ENCODE measurements at regions not wholly inside any gene's neighbourhood (a gene's known extent, or its start where the extent isn't known, plus 50 kb on each side); places are given as distances from the start of the nearest gene placed in this dataset.

DNA sequence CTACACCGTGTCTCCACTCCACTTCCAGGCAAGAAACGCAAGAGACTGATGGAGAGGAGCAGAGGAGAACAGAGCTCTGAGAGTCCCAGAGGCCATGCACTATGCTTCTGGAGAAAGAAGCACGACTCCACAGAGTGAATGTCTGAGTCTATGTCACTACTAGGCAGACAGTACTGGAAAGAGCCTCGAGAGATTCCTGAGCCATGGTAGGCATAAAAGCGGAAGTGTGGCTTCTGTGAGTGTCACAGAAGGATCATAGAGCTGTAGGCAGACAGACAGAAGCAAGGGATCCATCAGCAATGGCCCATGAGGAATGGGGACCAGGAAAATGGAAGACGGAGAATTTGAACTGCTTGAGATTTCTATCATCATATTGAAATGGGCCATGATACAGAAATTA, 542.6 kb downstream of the ZEB2 start:
- no peak for FAIRE-seq
- no peak for DNase-seq (ENCODE audit: insufficient read length, low spot score)

DNA sequence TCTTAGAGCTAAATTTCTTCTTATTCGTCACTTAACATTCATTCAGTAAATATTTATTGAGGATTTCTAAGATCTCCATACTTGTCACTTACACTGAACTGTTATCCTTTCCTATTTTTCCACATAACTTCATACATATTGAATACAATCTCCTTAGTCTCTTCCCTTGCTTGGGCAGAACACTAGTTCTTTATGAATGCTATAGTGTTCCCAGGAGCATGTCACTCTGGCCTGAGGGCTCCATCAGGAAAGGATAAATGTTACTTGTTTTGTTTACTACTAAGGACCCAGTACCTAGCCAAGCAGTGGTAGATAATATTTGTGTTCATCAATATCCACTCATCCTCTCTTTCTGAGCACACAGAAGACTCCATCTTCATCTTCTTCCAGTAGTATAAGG, 544.7 kb downstream of the ZEB2 start:
- no peak for FAIRE-seq
- no peak for DNase-seq (ENCODE audit: insufficient read length, low spot score)

DNA sequence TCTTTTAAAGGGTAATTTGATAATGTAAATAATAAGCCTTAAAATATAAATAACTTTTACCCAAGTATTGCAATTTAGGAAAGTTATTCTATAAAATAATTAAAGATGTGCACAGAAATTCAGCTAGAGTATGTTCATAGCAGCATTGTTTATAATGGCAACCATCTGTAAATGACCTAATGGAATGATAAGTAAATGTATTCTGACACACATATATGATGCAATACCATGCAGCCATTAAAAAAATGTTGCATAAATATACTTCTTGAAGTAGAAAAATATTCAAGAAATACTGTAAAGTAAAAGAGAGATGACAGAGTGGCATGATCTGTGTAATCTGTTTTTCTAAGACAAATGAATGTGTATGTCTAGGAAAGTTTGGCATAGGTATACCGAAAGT, 545.7 kb downstream of the ZEB2 start:
- no peak for FAIRE-seq

DNA sequence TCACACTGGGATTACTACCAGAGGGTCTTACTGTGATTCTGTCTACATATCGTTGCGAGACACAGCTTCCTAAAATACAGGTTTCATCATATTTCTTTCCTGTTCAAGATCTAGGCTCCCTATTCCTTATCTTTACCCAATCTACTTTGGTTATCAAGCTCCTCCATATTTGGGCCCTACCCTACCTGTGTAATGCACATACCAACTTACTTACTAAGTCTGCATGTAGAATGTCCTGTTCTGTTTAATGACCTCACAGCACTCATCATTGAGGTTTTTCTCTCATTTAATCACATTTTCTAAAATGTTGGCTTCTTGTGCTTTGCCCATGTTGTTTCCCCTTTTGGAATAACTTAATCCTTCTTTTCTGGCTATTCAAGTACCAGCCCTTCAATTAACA, 551.1 kb downstream of the ZEB2 start:
- DNase-seq (ENCODE audit: insufficient read length, low spot score) (no peak), FAIRE-seq (no peak)

More for the DNA sequence above, 545.7 kb downstream of the ZEB2 start:
- no peak for DNase-seq (ENCODE audit: insufficient read length, low spot score)

DNA sequence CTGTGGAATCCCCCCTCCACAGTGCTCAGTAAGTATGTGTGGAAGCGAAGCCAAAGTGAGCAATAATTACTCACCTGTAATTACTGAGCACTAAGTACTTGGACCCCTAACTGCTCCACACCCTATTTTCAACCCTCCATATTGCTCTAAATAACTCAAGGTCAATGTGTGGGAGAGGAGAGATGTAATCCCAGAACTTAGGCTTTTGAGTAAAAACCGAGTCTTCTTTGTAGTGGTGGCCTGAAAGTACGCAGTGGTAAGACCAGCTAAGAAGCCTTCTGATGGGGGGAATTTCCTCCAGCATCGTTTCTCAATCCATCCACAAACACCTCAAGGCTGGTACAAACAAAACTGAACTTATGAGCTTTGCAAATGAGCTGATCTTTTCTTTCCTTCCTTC, 551.6 kb downstream of the ZEB2 start:
- FAIRE-seq, result no peak

DNA sequence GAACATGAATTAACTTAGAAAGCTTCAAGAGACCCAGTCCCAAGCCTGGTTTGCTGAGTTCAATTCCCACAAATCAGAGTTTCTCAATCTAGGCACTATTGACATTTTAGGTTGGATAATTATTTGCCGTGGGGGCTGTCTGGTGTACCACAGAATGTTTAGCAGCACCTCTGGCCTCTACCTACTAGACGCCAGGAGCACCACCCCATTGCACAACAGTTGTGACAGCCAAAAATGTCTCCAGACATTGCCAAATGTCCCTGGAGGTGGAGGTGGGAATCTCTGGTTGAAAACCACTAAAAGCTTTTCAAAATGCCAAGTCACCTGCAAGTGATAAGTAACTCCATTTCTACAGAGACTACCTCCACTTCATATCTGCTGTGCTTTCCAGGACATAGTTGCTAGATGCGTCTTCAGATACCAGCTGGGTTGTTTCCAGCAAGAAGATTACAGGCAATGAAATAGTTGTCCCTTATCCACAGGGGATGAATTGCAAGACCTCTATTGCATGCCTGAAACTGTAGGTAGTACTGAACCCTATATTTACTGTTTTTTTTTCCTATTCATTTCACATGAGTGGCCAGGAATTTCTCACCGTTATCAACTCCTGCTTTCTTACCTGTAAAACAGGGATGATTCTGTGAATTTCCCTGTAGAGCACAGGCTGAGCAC, 554.3 kb downstream of the ZEB2 start:
- DNase-seq (ENCODE audit: insufficient read length, low spot score) (no peak), FAIRE-seq (no peak)

More for the DNA sequence above, 551.6 kb downstream of the ZEB2 start:
- DNase-seq (ENCODE audit: insufficient read length, low spot score), result no peak

DNA sequence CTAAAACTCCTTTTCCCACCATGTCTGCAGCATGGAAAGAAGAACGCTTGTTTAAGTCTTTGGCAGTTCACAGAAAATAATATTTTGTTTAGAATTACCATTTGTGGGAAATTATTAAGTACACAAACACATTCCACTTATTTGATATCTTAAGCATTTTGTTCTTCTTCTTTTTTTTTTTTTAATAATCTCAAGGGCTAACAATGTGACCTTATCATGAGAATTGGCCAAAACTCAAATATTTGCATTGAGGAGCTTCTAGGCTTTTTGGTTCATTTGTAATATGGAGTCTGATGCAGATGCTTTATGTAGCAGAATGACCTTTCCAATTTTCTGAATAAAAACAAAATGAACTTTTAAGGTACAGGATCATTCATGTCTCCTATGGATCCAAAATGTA, 555.0 kb downstream of the ZEB2 start:
- FAIRE-seq (no peak), DNase-seq (ENCODE audit: insufficient read length, low spot score) (no peak)

DNA sequence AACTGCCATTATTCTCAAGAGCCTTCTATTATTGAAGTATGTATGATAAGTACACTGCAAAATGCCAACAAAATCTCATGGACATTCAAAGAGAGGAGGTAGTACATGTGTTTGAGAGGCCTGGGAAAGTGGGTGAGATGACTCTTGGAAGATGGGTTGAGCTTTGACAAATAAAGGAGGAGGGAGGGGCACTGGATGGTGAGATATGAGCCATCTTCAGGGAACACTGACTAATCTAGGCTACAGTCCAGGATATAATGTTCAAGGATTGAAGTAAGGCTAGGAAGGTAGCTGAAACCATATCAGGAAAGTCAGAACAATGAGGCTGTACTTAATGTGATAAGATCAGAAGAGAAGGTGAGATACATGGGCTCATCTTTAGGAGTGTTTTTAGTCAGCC, 559.7 kb downstream of the ZEB2 start:
- no peak for DNase-seq (ENCODE audit: insufficient read length, low spot score)
- no peak for FAIRE-seq

DNA sequence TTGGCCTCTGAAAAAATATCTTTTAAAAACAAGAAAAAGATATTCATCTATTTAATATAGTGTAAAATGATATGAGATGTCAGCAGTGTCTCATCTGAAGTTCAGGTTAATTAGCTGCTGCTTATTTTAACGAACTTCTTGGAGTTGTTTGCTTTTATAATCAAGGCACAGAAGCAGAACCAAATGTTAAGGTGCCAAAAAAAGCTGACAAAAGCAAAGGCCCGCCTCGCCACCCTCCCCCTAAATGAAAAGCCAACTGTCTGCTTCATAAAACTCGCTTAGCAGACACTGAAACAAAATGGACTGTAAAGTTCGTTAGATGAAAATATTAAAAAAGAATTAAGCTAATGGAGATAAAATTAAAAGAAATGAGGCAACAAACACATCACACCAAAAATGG, 562.6 kb downstream of the ZEB2 start:
- no peak for DNase-seq (ENCODE audit: insufficient read length, low spot score)
- no peak for FAIRE-seq

DNA sequence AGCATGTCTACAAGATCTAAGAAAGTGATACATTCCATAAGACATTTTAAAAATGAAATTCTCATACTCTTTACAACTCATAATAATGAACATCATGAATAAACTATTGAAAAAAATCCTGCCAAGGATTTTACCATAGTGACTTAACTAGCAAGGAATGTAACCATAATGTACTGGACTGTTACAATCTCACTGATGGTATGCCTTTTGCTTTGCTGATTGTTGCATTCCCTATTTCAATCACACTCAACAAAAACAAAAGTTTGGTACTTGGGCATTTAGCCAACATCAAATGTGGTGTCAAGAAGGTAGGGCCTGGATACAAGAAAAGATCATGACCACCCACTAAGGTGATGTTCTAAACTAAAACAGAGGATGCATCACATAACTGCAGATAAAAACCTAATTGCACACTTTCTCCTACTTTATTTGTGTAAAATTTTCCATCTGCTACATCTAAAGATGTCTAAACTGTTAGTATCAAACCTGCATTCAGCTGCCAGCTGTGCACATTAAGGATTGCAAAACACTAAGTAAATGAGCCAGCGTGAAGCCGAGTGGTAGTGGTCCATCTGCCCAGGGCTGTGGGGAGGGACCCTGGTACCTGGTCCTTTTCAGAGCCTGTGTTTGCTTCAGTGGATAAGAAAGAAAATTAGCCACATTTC, 564.4 kb downstream of the ZEB2 start:
- FAIRE-seq, result no peak
- no peak for DNase-seq (ENCODE audit: insufficient read length, low spot score)

DNA sequence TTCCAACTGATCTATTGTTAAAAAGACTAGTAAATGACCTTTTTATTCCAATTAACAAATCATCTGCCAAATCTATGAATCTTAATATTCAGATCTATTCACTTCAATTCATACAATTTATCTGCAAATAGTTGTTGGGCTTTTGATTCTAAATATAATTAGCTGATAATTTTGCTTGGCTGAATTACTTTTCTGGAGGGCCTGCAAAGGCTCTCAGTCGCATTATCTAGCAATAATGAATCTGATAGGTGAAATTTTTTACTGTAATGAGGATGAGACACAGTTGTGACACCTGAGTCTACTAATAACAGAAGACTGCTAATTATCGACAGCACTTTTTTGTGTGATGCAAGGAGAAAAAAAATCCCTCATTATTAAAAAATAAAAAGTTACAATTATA, 565.1 kb downstream of the ZEB2 start:
- no peak for FAIRE-seq
- DNase-seq (ENCODE audit: insufficient read length, low spot score), result no peak

DNA sequence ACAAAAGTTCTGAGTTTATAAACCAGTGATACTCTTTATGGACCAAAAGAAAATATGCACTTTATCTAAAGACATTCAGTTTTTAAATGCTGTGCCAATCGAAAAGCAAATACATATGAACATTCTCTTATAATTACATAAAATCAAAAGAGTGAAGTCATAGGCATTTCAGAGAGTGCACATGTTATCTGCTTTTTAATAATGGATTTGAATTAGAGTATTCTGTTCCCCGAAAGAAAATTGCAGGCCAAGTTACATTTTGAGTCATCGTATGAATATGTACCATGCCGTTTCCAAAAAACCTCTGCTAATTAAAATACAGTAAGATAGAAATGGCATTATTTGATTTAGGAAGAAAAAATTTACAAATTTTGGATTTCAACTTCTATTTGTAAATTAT, 565.7 kb downstream of the ZEB2 start:
- FAIRE-seq, result no peak
- DNase-seq (ENCODE audit: insufficient read length, low spot score), result no peak

DNA sequence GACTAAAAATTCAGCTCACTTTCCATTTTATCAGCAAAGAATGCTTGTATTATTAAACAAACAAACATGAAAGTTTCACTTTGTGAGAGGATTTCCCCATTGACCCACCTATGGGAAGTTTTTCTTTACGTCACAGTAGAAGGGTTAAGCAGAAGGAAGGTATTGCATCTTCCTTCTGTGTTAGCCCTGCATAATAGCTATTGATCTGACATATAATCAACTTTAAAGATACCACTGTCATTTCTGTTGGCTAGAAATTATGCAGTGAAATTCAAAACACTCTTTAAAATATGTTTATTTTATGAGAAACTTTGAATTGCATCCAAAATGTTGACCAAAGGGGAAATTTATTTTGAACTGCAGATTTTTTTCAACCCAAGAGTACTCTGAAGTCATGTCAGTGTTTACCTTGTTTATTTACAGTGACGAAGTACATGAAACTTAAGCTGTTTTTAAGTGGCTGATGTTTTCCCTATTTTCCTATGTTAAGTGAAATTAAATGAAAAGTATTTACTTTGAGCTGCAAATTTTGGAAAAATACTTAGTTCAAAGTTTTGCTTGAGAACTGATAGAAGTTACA, 566.4 kb downstream of the ZEB2 start:
- DNase-seq (ENCODE audit: insufficient read length, low spot score), result no peak
- FAIRE-seq, result no peak

DNA sequence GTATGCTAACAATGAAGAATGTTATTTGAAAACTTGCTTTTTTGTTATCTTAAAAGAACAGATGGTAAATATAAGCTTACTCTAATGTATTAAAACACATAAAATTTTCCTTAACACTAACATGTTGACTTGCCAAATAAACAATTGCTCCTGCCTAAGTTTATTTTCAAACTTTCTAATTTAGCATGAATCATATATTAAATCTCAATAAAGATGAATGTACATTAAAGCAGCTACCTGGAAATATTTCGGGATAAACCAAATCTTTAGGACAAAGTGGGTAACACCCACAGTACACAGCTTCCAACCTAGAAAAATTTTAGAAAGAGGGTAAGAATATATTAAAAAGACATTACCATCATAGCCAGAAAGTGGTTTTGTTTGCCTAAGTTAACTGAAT, 567.4 kb downstream of the ZEB2 start:
- DNase-seq (ENCODE audit: insufficient read length, low spot score), result no peak
- FAIRE-seq, result no peak

DNA sequence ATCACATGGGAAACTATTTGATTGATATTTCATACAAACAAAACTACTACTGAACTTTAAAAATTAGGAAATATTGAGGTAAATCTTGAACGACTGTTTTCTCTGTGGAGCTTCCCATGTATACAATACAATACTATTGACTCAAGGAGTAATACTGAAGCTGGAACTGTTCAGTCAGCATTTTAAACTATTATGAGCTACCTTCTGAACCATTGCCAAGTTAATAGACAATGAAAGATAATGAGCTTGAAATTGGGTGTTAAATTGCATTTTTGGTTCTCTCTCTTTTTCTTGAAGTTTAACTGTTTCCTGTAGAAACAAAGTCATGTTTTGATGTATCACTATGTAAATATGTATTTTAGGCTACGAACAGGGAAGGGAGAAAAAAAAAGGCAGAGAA, 569.2 kb downstream of the ZEB2 start:
- FAIRE-seq, result no peak

DNA sequence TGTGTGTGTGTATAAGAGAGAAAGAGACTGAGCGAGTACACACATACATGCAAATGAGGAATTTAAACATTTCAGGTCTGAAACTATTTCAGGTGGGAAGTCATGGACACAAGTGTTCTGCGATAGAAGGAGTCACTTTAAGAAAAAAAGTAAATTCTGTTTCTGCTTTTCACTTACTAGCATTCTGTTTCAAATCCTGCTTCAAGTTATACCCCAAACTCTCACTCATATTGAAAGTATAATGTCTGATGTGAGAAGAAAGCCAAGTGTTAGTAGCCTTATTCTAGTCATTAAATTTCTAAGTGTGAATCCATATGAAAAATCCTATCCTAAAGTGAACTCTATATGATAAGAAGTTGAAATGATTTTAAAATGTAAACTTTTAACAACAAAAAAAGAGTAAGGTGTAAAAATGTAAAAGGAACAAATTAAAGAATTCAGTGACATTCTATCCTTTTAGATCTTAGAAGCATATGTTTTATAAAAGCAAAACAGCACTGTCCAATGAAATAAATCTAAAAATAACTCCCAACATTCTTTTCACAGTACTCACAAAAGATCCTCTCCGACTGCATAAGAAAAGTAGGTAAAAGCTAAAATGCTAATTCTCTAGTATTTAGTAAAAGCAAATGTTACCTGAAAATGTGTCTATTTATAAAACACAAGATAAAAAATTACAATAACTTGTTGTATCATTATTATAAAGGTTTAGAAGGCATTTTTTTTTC, 570.6 kb downstream of the ZEB2 start:
- DNase-seq (ENCODE audit: insufficient read length, low spot score) (no peak), FAIRE-seq (no peak)

More for the DNA sequence above, 569.2 kb downstream of the ZEB2 start:
- DNase-seq (ENCODE audit: insufficient read length, low spot score), result no peak

DNA sequence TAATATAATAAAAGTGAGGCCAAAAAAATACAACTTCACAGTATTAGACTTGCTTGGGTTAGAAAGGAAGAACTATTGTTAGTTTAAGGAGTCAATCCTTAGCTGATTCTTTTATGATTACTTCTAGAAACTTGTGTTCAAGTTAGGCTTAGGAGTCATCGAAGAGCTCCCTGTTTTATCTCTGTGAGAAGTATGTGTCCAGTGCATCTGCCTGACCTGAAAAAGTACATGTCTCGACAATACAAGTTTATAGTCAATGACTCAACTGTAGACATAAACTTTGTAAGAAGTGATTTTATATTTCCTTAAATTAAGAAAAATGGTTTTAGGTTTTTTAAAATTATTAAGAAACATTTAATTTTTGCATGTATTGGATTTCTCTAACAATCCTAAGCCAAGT, 571.2 kb downstream of the ZEB2 start:
- FAIRE-seq (no peak), DNase-seq (ENCODE audit: insufficient read length, low spot score) (no peak)

DNA sequence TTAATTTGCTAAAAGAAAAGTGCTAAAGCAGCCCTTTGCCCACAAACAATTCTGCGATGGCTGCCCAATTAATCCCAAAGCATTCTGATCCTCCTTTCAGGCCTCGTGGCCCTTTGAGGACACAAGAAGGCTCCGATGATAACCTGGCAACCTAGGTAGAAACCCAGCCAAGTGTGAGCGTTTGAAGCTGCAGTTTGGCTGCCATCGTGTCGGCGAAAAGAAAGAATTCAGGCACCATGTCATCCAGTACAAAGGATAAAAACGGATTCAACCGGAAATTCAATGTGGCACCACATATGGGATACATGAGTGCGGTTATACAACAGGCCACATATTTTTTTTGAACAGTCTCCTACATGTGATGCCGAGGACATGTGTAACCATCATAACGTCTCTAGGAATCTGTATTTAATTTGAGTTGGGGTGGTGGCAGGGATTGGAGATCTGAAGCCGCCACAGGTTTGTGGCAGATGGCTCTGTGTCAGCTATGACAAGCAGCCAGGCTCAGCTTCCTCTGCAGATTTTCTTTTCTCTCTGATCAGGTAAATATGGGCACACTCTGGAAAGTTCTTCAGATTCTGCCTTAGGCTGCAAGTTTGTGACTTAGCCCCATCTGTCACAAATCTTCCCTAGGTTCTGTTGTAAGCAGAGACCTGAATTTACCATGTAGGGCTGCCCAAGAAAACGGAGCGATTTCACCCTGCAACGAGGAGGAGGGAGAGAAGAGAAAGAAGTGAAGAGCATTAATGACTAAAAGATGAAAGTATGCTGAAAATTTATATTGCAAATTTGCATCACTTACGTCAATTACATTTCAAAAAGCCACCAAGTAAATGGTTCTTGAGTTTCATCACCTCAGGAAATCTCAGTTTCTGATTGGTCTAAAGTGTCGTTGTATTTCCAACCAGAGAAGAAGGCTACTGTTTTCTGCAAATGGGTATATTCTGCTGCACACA, 573.2 kb downstream of the ZEB2 start:
- no peak for DNase-seq (ENCODE audit: insufficient read length, low spot score)
- no peak for FAIRE-seq

DNA sequence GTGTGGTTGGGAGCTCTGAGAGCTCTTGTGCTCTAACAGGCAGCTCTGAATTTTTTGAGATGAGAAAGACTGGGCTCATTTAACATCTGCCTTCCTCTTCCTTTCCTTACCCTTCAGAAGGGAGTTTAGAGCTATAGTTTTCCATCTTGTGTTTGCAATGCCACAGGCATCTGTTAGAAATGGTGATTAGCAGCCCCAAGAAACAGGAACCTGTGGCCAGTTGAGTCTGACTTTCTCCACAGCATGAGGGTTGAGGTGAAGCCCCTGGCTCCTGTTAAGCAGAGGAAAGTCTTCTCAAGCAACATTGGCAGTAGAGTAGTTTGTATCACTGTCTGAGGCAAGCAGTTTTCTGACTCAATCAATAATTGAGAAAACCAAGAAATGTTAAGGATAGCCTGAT, 577.4 kb downstream of the ZEB2 start:
- FAIRE-seq (no peak), DNase-seq (ENCODE audit: insufficient read length, low spot score) (no peak)

DNA sequence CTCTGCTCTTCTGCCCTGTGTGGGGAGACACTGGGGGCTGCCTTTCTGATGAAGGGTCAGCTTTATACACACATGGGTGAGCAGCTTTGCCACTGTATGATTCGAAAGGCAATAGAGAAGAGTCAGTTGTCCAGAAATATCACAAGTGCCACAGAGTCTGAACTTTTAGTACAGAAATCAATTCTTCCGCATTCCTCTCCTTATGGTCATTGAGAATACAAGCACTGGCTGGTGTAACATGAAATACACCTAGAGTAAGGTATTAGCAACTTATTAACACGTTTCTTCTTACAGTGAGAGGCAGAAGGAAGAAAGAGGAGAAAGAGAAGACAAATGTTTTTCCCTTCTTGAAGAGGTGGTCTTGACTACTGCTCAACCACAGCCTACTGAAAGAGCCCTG, 579.2 kb downstream of the ZEB2 start:
- no peak for FAIRE-seq
- DNase-seq (ENCODE audit: insufficient read length, low spot score), result no peak

All from GM19239 (cell line).